NCI-H748 (cell line): ENCODE measurements at regions not wholly inside any gene's neighbourhood (a gene's known extent, or its start where the extent isn't known, plus 50 kb on each side); places are given as distances from the start of the nearest gene placed in this dataset.

Experiments used
- DNase-seq: peaks from one replicate; lab custom pipeline; 2025; ENCODE audit not compliant: unreplicated experiment; lab: John Stamatoyannopoulos, UW

GRCh38 chr11:88404932-88405710 is 67.6 kb upstream of the CTSC start:
- no peak for DNase-seq

- DNase-seq: no peak
These were observed 66.9 kb upstream of the CTSC start for GRCh38 chr11:88404391-88404790.

GRCh38 chr11:88402784-88403183 is 65.2 kb upstream of the CTSC start:
- DNase-seq: no peak

- DNase-seq: no peak
These were observed 64.7 kb upstream of the CTSC start for GRCh38 chr11:88402192-88402715.

GRCh38 chr11:88398791-88399570 is 61.4 kb upstream of the CTSC start:
- DNase-seq: no peak

- DNase-seq: no peak
These were observed 60.8 kb upstream of the CTSC start for GRCh38 chr11:88398372-88398771.

GRCh38 chr11:88390254-88390653 is 52.7 kb upstream of the CTSC start:
- DNase-seq: no peak

- no peak for DNase-seq
These were observed 50.4 kb upstream of the CTSC start for GRCh38 chr11:88387957-88388356.
